DMS53 treated with DMSO at 0.1 percent for 48 hours (cell line): ENCODE measurements at regions not wholly inside any gene's neighbourhood (a gene's known extent, or its start where the extent isn't known, plus 50 kb on each side); places are given as distances from the start of the nearest gene placed in this dataset.
"Not testable (repeated sequence)": the region's sequence is repeated elsewhere in the genome, so short reads cannot be mapped to it uniquely, and the experiment has no call there.

Experiments used
- DNase-seq: peaks from one replicate; lab custom pipeline; 2025; ENCODE audit not compliant: unreplicated experiment; lab: John Stamatoyannopoulos, UW

GRCh38 chr21:17071093-17071492 is 441.8 kb upstream of the CXADR start:
- DNase-seq = no peak

- DNase-seq = no peak
These were observed 431.6 kb upstream of the CXADR start for GRCh38 chr21:17081193-17081592.

- no peak for DNase-seq
These were observed 429.9 kb upstream of the CXADR start for GRCh38 chr21:17082843-17083483.

GRCh38 chr21:17085707-17086106 is 427.1 kb upstream of the CXADR start:
- DNase-seq = no peak

GRCh38 chr21:17088500-17088899 is 424.3 kb upstream of the CXADR start:
- no peak for DNase-seq

GRCh38 chr21:17089091-17089491 is 423.8 kb upstream of the CXADR start:
- no peak for DNase-seq

GRCh38 chr21:17101696-17102095 is 411.1 kb upstream of the CXADR start:
- DNase-seq = no peak

GRCh38 chr21:17105932-17106331 is 406.9 kb upstream of the CXADR start:
- DNase-seq = no peak

GRCh38 chr21:17114045-17114444 is 398.8 kb upstream of the CXADR start:
- DNase-seq = no peak

GRCh38 chr21:17118638-17119384 is 394.0 kb upstream of the CXADR start:
- DNase-seq = no peak

- no peak for DNase-seq
These were observed 393.2 kb upstream of the CXADR start for GRCh38 chr21:17119466-17120297.

GRCh38 chr21:17127395-17127794 is 385.4 kb upstream of the CXADR start:
- DNase-seq = not testable (repeated sequence)

GRCh38 chr21:17128132-17128531 is 384.7 kb upstream of the CXADR start:
- no peak for DNase-seq

GRCh38 chr21:17139159-17139558 is 373.7 kb upstream of the CXADR start:
- not testable (repeated sequence) for DNase-seq

GRCh38 chr21:17139696-17140095 is 373.1 kb upstream of the CXADR start:
- no peak for DNase-seq

GRCh38 chr21:17146426-17146825 is 366.4 kb upstream of the CXADR start:
- DNase-seq = no peak

GRCh38 chr21:17159697-17160096 is 353.1 kb upstream of the CXADR start:
- DNase-seq = no peak

GRCh38 chr21:17185674-17186073 is 327.2 kb upstream of the CXADR start:
- no peak for DNase-seq

GRCh38 chr21:17189963-17190362 is 322.9 kb upstream of the CXADR start:
- DNase-seq = no peak

- DNase-seq = no peak
These were observed 321.4 kb upstream of the CXADR start for GRCh38 chr21:17191346-17191993.

GRCh38 chr21:17195351-17195750 is 317.5 kb upstream of the CXADR start:
- no peak for DNase-seq
